Activated T-cell treated with anti-CD3 and anti-CD28 coated beads, Interleukin-2, amount 50 U/mL, for 4 hours (primary cell): ENCODE measurements at regions not wholly inside any gene's neighbourhood (a gene's known extent, or its start where the extent isn't known, plus 50 kb on each side); places are given as distances from the start of the nearest gene placed in this dataset.

Experiments
- ATAC-seq, 2 donors: fragments of 200-7000 bp; cut with Tn5 transposase; one replicate each; pipeline ENCODE4 v1.10.0; 2021
- DNase-seq: peaks from one replicate; pipeline ENCODE4 v3.0.0-alpha.2; 2020
- H3K27me3 Mint-ChIP-seq: one replicate; pipeline ENCODE4 v1.8.0; 2021; ENCODE audit warnings: low read depth, mixed read lengths
- H3K36me3 Mint-ChIP-seq: one replicate; pipeline ENCODE4 v1.8.0; 2022; ENCODE audit warnings: mixed read lengths; ENCODE audit not compliant: insufficient read depth
- H3K4me1 Mint-ChIP-seq: one replicate; pipeline ENCODE4 v1.8.0; 2021; ENCODE audit warnings: low read depth, mixed read lengths
- H3K4me3 Mint-ChIP-seq: one replicate; pipeline ENCODE4 v1.8.0; 2021; ENCODE audit warnings: mild to moderate bottlenecking, moderate library complexity, mixed read lengths
- H3K9me3 Mint-ChIP-seq: one replicate; pipeline ENCODE4 v1.8.0; 2021; ENCODE audit warnings: mixed read lengths

GRCh38 chr15:88735212-88735611 lies 68.0 kb upstream of the ACAN start:
- DNase-seq (no peak), ATAC-seq (no peak)
- Mint-ChIP-seq H3K36me3 (no peaks in the 10 kb centered on the region), H3K4me1 (no peaks in the 10 kb centered on the region), H3K27me3 (peaks cover 18% of the 10 kb centered on the region), H3K4me3 (no peak overlapping the region), H3K9me3 (no peaks in the 10 kb centered on the region)

DNA sequence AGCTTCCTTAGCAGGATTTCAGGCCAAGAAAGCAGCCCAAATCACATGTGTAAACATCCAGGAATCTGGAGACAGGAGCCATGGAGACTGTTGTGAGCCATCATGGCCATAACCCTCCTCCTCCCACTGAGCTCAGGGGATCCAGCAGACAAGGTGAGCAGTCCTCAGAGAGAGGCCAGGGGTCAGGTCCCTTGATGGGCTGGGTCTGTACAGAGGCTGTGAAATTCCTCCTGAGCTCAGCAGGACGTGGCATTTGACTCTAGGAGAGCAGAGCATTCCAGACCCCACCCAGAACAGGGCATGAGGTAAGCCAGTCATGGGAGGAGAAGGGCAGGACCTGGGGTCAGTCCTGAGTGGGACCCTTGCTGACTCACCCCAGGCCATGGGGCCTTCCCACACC lies 67.0 kb upstream of the ACAN start:
- H3K4me1 Mint-ChIP-seq = no peaks in the 10 kb centered on the region
- H3K4me3 Mint-ChIP-seq = no peak overlapping the region
- H3K27me3 Mint-ChIP-seq = peaks cover 27% of the 10 kb centered on the region
- DNase-seq = no peak
- ATAC-seq = no peak
- no peaks in the 10 kb centered on the region for H3K36me3 Mint-ChIP-seq
- no peaks in the 10 kb centered on the region for H3K9me3 Mint-ChIP-seq

GRCh38 chr15:88738796-88739195 lies 64.4 kb upstream of the ACAN start:
- DNase-seq = no peak
- ATAC-seq = no peak
- Mint-ChIP-seq H3K4me1 (no peaks in the 10 kb centered on the region), H3K4me3 (no peak overlapping the region), H3K9me3 (no peaks in the 10 kb centered on the region), H3K36me3 (no peaks in the 10 kb centered on the region), H3K27me3 (peaks cover 34% of the 10 kb centered on the region)

GRCh38 chr15:88739541-88739940 lies 63.7 kb upstream of the ACAN start:
- Mint-ChIP-seq H3K4me3 (no peak overlapping the region), H3K27me3 (peaks cover 34% of the 10 kb centered on the region), H3K9me3 (no peaks in the 10 kb centered on the region), H3K4me1 (no peaks in the 10 kb centered on the region), H3K36me3 (no peaks in the 10 kb centered on the region)
- ATAC-seq = no peak
- no peak for DNase-seq

DNA sequence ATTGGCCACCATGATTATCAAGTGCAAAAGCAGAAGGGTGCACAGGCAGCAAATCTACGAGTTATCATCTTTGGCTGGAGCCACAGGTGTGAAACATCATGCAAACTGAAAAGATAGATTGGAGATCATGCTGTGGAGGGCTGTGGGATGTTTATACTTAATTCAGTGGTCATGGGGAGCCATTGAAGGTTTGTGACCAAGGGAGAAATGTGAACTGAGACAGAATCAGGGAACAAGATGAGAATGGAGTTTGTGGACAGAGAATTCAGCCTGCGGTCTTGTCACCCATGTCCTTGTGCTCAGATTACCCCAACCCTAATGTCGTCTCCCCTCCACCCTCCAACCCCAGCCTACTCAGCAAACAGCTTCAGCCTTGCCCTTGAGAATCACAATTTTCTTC lies 62.9 kb upstream of the ACAN start:
- no peak for DNase-seq
- no peaks in the 10 kb centered on the region for H3K36me3 Mint-ChIP-seq
- H3K4me1 Mint-ChIP-seq = no peaks in the 10 kb centered on the region
- no peaks in the 10 kb centered on the region for H3K9me3 Mint-ChIP-seq
- H3K27me3 Mint-ChIP-seq = peaks cover 38% of the 10 kb centered on the region
- no peak for ATAC-seq
- H3K4me3 Mint-ChIP-seq = no peak overlapping the region

- Mint-ChIP-seq H3K9me3 (no peaks in the 10 kb centered on the region), H3K4me1 (no peaks in the 10 kb centered on the region), H3K27me3 (peaks cover 31% of the 10 kb centered on the region), H3K4me3 (no peak overlapping the region), H3K36me3 (no peaks in the 10 kb centered on the region)
- ATAC-seq = no peak
- no peak for DNase-seq
Measured at GRCh38 chr15:88741046-88741445, 62.2 kb upstream of the ACAN start.

DNA sequence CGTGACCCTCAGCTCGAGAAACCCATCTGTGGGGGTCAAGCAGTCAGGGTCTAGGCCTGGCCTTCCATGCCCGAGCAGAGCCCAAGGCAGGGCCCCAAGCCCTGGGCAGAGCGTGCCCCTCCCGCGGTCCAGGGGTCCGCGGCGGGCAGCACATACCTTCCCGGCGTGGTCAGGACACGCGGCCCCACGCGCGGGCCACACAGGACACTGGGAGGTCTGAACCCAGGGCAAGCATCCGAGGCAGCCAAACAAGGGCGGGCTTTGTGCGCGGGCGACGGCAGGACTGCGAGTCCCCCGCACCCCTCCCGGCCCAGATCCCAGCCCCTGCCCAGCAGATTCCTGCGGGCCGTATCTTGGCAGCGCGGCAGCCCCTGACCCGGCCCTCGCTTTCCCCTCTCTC lies 61.6 kb upstream of the ACAN start:
- no peak overlapping the region for H3K4me3 Mint-ChIP-seq
- no peak for DNase-seq
- H3K4me1 Mint-ChIP-seq = no peaks in the 10 kb centered on the region
- no peaks in the 10 kb centered on the region for H3K36me3 Mint-ChIP-seq
- H3K27me3 Mint-ChIP-seq = peaks cover 30% of the 10 kb centered on the region
- H3K9me3 Mint-ChIP-seq = no peaks in the 10 kb centered on the region
- no peak for ATAC-seq

GRCh38 chr15:88742161-88742560 lies 61.1 kb upstream of the ACAN start:
- Mint-ChIP-seq H3K4me3 (no peak overlapping the region), H3K9me3 (no peaks in the 10 kb centered on the region), H3K4me1 (no peaks in the 10 kb centered on the region), H3K27me3 (peaks cover 26% of the 10 kb centered on the region), H3K36me3 (no peaks in the 10 kb centered on the region)
- DNase-seq (no peak), ATAC-seq (no peak)

DNA sequence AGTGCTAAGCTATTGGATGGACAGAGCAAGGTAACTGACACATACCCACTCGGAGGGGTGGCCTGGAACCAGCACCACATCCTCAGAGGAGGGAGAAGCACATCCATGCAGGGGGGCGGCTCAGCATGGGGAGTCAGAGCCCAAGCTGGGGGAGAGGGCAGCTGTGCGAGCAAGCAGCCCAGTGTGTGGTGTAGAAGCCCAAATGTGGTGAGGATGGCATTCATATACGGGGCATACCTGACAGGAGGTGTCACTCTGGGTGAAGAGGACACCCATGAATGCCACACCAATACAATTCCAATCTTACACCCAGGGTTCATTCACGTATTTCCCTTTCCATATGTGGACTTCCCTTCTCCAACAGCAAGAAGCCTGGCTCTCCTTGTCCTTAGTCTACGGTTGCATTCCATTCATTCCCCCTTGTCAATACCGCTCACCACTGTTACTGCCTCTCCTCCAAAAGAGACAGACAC lies 58.7 kb upstream of the ACAN start:
- peaks cover 28% of the 10 kb centered on the region for H3K27me3 Mint-ChIP-seq
- H3K4me1 Mint-ChIP-seq = no peaks in the 10 kb centered on the region
- H3K4me3 Mint-ChIP-seq = no peak overlapping the region
- DNase-seq (no peak), ATAC-seq (no peak)
- no peaks in the 10 kb centered on the region for H3K9me3 Mint-ChIP-seq
- H3K36me3 Mint-ChIP-seq = no peaks in the 10 kb centered on the region

- H3K4me3 Mint-ChIP-seq = no peak overlapping the region
- H3K9me3 Mint-ChIP-seq = no peaks in the 10 kb centered on the region
- H3K27me3 Mint-ChIP-seq = peaks cover 31% of the 10 kb centered on the region
- ATAC-seq (no peak), DNase-seq (no peak)
- no peaks in the 10 kb centered on the region for H3K4me1 Mint-ChIP-seq
- no peaks in the 10 kb centered on the region for H3K36me3 Mint-ChIP-seq
Measured at GRCh38 chr15:88745065-88745464, 58.2 kb upstream of the ACAN start.

DNA sequence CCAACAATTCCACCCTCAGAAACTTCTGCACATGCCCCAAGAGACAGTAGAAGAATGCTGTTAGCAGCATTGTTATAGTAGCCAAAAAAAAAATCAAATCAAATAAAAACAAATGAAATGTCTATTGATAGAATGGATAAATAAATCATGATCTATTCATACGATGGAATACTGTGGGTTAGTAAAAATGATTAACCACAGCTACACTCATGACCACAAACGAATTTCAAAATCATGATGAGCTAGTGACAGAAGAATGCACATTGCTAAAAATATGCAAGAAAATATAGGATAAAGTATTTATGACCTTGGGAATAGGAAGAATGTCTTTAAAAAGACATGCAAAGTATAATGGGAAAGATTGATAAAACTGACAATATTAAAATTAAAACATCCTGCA lies 57.5 kb upstream of the ACAN start:
- Mint-ChIP-seq H3K4me3 (no peak overlapping the region), H3K9me3 (no peaks in the 10 kb centered on the region), H3K27me3 (peaks cover 26% of the 10 kb centered on the region), H3K36me3 (no peaks in the 10 kb centered on the region), H3K4me1 (no peaks in the 10 kb centered on the region)
- ATAC-seq (no peak), DNase-seq (no peak)

- Mint-ChIP-seq H3K4me3 (no peak overlapping the region), H3K27me3 (peaks cover 21% of the 10 kb centered on the region), H3K9me3 (no peaks in the 10 kb centered on the region), H3K36me3 (no peaks in the 10 kb centered on the region), H3K4me1 (no peaks in the 10 kb centered on the region)
- ATAC-seq (no peak), DNase-seq (no peak)
Measured at GRCh38 chr15:88746451-88746850, 56.8 kb upstream of the ACAN start.

GRCh38 chr15:88747111-88747510 lies 56.1 kb upstream of the ACAN start:
- H3K36me3 Mint-ChIP-seq = no peaks in the 10 kb centered on the region
- no peak overlapping the region for H3K4me3 Mint-ChIP-seq
- no peak for DNase-seq
- H3K27me3 Mint-ChIP-seq = peaks cover 21% of the 10 kb centered on the region
- no peaks in the 10 kb centered on the region for H3K4me1 Mint-ChIP-seq
- no peak for ATAC-seq
- H3K9me3 Mint-ChIP-seq = no peaks in the 10 kb centered on the region

DNA sequence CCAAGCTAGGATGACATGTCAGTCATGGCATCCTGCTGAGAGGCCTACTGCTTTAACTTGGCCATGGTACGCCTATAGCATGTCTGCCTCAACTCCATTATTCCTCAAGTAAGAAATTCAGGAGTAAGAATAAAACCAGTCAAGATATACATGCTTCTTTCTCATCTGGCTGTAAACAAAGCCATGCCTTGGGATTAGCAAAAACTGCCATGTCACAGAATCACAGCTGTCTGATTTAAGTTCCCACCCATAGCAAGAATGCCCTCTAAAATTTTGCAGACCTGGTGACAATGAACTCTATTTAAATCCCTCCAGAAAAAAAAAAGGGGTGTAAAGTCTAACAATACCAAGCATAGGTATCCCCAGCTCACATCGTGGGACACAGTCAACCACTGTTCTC lies 55.6 kb upstream of the ACAN start:
- peaks cover 18% of the 10 kb centered on the region for H3K27me3 Mint-ChIP-seq
- H3K4me1 Mint-ChIP-seq = no peaks in the 10 kb centered on the region
- ATAC-seq (no peak), DNase-seq (no peak)
- no peak overlapping the region for H3K4me3 Mint-ChIP-seq
- H3K36me3 Mint-ChIP-seq = no peaks in the 10 kb centered on the region
- H3K9me3 Mint-ChIP-seq = no peaks in the 10 kb centered on the region

DNA sequence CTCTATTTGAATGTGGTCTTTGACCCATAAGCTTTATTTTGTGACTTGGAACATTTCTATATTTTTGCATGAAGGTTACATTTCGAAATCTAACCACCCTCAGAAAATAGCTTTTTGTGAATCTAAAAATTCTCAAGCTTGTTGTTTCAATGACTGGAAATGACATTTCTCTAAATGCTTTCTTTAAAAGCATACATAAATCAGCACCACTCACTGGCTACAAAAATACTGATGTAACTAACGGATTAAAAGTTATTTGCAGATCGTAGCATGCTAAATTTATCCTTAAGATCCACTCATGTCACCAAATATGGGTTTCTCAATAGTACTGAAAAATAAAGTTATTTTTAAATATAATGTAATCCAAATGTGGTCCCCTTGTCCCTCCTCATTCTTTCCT lies 55.2 kb upstream of the ACAN start:
- ATAC-seq (no peak), DNase-seq (no peak)
- H3K4me3 Mint-ChIP-seq = no peak overlapping the region
- H3K27me3 Mint-ChIP-seq = peaks cover 16% of the 10 kb centered on the region
- no peaks in the 10 kb centered on the region for H3K4me1 Mint-ChIP-seq
- H3K36me3 Mint-ChIP-seq = no peaks in the 10 kb centered on the region
- H3K9me3 Mint-ChIP-seq = no peaks in the 10 kb centered on the region

- Mint-ChIP-seq H3K9me3 (no peaks in the 10 kb centered on the region), H3K4me1 (no peaks in the 10 kb centered on the region), H3K36me3 (no peaks in the 10 kb centered on the region), H3K4me3 (no peak overlapping the region), H3K27me3 (peaks cover 14% of the 10 kb centered on the region)
- ATAC-seq = no peak
- no peak for DNase-seq
Measured at GRCh38 chr15:88748651-88749050, 54.6 kb upstream of the ACAN start.
